OCI-LY3 (cell line): ENCODE measurements at regions not wholly inside any gene's neighbourhood (a gene's known extent, or its start where the extent isn't known, plus 50 kb on each side); places are given as distances from the start of the nearest gene placed in this dataset.

Experiments used
- H2AFZ ChIP-seq: fragments of 200-600, 300-600 bp; shearing (Covaris generic); 2 replicates; pipeline ENCODE4 v1.6.0; 2014; ENCODE audit warnings: antibody characterized with exemption, low read depth, low read length
- H3K27ac ChIP-seq: fragments of 200-600, 300-600 bp; sonication (generic); 2 replicates; pipeline ENCODE4 v1.5.1; 2014; ENCODE audit warnings: mild to moderate bottlenecking, low read length, moderate library complexity, mixed read lengths
- H3K27me3 ChIP-seq: fragments of 200-600, 300-600 bp; sonication (generic); 2 replicates; pipeline ENCODE4 v1.6.1; 2014; ENCODE audit warnings: low read depth, low read length, mixed read lengths
- H3K36me3 ChIP-seq: fragments of 200-600, 300-600 bp; sonication (generic); replicated peaks from 2 replicates; pipeline ENCODE3; 2014; ENCODE audit warnings: low read depth, low read length, mixed read lengths
- H3K4me1 ChIP-seq: fragments of 300-600, 200-600 bp; sonication (generic); 2 replicates; pipeline ENCODE4 v1.6.1; 2014; ENCODE audit warnings: low read length, mixed read lengths
- H3K4me2 ChIP-seq: fragments of 200-600, 300-600 bp; sonication (generic); 2 replicates; pipeline ENCODE4 v1.6.1; 2014; ENCODE audit warnings: low read length, mixed read lengths
- H3K4me3 ChIP-seq: fragments of 300-600, 200-600 bp; sonication (generic); 2 replicates; pipeline ENCODE4 v1.5.1; 2014; ENCODE audit warnings: antibody characterized with exemption, mild to moderate bottlenecking, low read length, moderate library complexity
- H3K79me2 ChIP-seq: fragments of 300-600, 200-600 bp; shearing (Covaris generic); 2 replicates; pipeline ENCODE4 v1.6.1; 2014; ENCODE audit warnings: mild to moderate bottlenecking, low read length, mixed read lengths
- H3K9ac ChIP-seq: fragments of 300-600, 200-600 bp; shearing (Covaris generic); 2 replicates; pipeline ENCODE4 v1.6.0; 2014; ENCODE audit warnings: mild to moderate bottlenecking, low read length, moderate library complexity
- H3K9me3 ChIP-seq: fragments of 200-600, 300-600 bp; shearing (Covaris generic); 2 replicates; pipeline ENCODE4 v1.6.1; 2014; ENCODE audit warnings: low read length, mixed read lengths; ENCODE audit not compliant: insufficient read depth
- H4K20me1 ChIP-seq: fragments of 200-600, 300-600 bp; sonication (generic); 2 replicates; pipeline ENCODE4 v1.6.1; 2016; ENCODE audit warnings: low read length, mixed read lengths; ENCODE audit not compliant: insufficient read depth
- CTCF ChIP-seq: fragments of 200-600, 300-600 bp; sonication (generic); IDR thresholded peaks from 2 replicates; pipeline ENCODE4 v1.5.1; 2014; ENCODE audit warnings: antibody characterized with exemption, low read length, low read depth
- EZH2phosphoT487 ChIP-seq: fragments of 200-600 bp; shearing (Covaris generic); IDR thresholded peaks from 2 replicates; pipeline ENCODE4 v1.6.1; 2018; ENCODE audit warnings: antibody characterized with exemption, mixed run types, low read depth

- TF ChIP-seq EZH2phosphoT487 (no peak), CTCF (no peak)
- H2AFZ ChIP-seq, result no peak overlapping the region
- H3K9me3 ChIP-seq, result no peaks in the 10 kb centered on the region
- H3K4me2 ChIP-seq, result no peak overlapping the region
- no peaks in the 10 kb centered on the region for H3K27me3 ChIP-seq
- peaks cover 8% of the 10 kb centered on the region for H3K4me1 ChIP-seq
- no peaks in the 10 kb centered on the region for H3K79me2 ChIP-seq
- no peaks in the 10 kb centered on the region for H4K20me1 ChIP-seq
- H3K4me3 ChIP-seq, result no peak overlapping the region
- H3K27ac ChIP-seq, result no peak overlapping the region
- H3K36me3 ChIP-seq, result no peaks in the 10 kb centered on the region
- no peak overlapping the region for H3K9ac ChIP-seq
Measured at GRCh38 chr14:87305345-87305744, 687.6 kb downstream of the GALC start.

GRCh38 chr14:87304404-87304803, 688.6 kb downstream of the GALC start:
- Histone ChIP-seq H3K4me2 (no peak overlapping the region), H2AFZ (no peak overlapping the region), H3K9me3 (no peaks in the 10 kb centered on the region), H3K36me3 (no peaks in the 10 kb centered on the region), H3K4me1 (peaks cover 8% of the 10 kb centered on the region), H3K79me2 (no peaks in the 10 kb centered on the region), H4K20me1 (no peaks in the 10 kb centered on the region), H3K4me3 (no peak overlapping the region), H3K27ac (no peak overlapping the region), H3K9ac (no peak overlapping the region), H3K27me3 (no peaks in the 10 kb centered on the region; the same call in 1 of the 2 replicates)
- TF ChIP-seq EZH2phosphoT487 (no peak), CTCF (no peak)

- H3K9ac ChIP-seq, result no peak overlapping the region
- no peaks in the 10 kb centered on the region for H4K20me1 ChIP-seq
- H3K27me3 ChIP-seq, result peaks cover 3% of the 10 kb centered on the region; the same call in 1 of the 2 replicates
- H3K36me3 ChIP-seq, result peaks cover 3% of the 10 kb centered on the region
- TF ChIP-seq CTCF, result no peak
- TF ChIP-seq EZH2phosphoT487, result no peak
- H3K4me2 ChIP-seq, result no peak overlapping the region
- 0 out of 2 replicates have a peak, but pooled peaks cover 4% of the 10 kb centered on the region for H3K9me3 ChIP-seq
- no peaks in the 10 kb centered on the region for H3K79me2 ChIP-seq
- no peak overlapping the region for H2AFZ ChIP-seq
- H3K27ac ChIP-seq, result no peak overlapping the region
- no peaks in the 10 kb centered on the region for H3K4me1 ChIP-seq
- H3K4me3 ChIP-seq, result no peak overlapping the region
Measured at GRCh38 chr14:87286826-87287225, 706.2 kb downstream of the GALC start.

GRCh38 chr14:87286191-87286590, 706.8 kb downstream of the GALC start:
- Histone ChIP-seq H3K9ac (no peak overlapping the region), H3K4me2 (no peak overlapping the region), H3K27me3 (no peaks in the 10 kb centered on the region), H3K4me1 (no peaks in the 10 kb centered on the region), H2AFZ (no peak overlapping the region), H3K9me3 (no peaks in the 10 kb centered on the region), H4K20me1 (no peaks in the 10 kb centered on the region), H3K79me2 (no peaks in the 10 kb centered on the region), H3K27ac (no peak overlapping the region), H3K36me3 (no peaks in the 10 kb centered on the region), H3K4me3 (no peak overlapping the region)
- TF ChIP-seq EZH2phosphoT487, result no peak
- TF ChIP-seq CTCF, result no peak
